ENCODE measurements at regions not wholly inside any gene's neighbourhood (a gene's known extent, or its start where the extent isn't known, plus 50 kb on each side); places are given as distances from the start of the nearest gene placed in this dataset.

- no peak for FAIRE-seq
Measured at GRCh38 chr12:124442772-124443445, 124.5 kb downstream of the NCOR2 start.

- no peak for FAIRE-seq
Measured at GRCh38 chr12:124442281-124442680, 125.1 kb downstream of the NCOR2 start.

GRCh38 chr12:124441443-124442194 is 125.8 kb downstream of the NCOR2 start:
- FAIRE-seq: no peak

- no peak for FAIRE-seq
Measured at GRCh38 chr12:124440841-124441381, 126.5 kb downstream of the NCOR2 start.

- no peak for FAIRE-seq
Measured at GRCh38 chr12:124440031-124440626, 127.3 kb downstream of the NCOR2 start.

GRCh38 chr12:124438437-124439056 is 128.9 kb downstream of the NCOR2 start:
- FAIRE-seq: no peak

- no peak for FAIRE-seq
Measured at GRCh38 chr12:124437617-124438436, 129.6 kb downstream of the NCOR2 start.

- no peak for FAIRE-seq
Measured at GRCh38 chr12:124437121-124437520, 130.3 kb downstream of the NCOR2 start.

GRCh38 chr12:124436366-124436765 is 131.0 kb downstream of the NCOR2 start:
- FAIRE-seq: no peak

- FAIRE-seq: no peak
Measured at GRCh38 chr12:124435806-124436345, 131.5 kb downstream of the NCOR2 start.

- no peak for FAIRE-seq
Measured at GRCh38 chr12:124434951-124435805, 132.2 kb downstream of the NCOR2 start.

GRCh38 chr12:124434354-124434753 is 133.1 kb downstream of the NCOR2 start:
- FAIRE-seq: no peak

- no peak for FAIRE-seq
Measured at GRCh38 chr12:124433879-124434278, 133.5 kb downstream of the NCOR2 start.

GRCh38 chr12:124433147-124433874 is 134.1 kb downstream of the NCOR2 start:
- FAIRE-seq: no peak

- no peak for FAIRE-seq
Measured at GRCh38 chr12:124432376-124432775, 135.0 kb downstream of the NCOR2 start.

- no peak for FAIRE-seq
Measured at GRCh38 chr12:124431971-124432370, 135.4 kb downstream of the NCOR2 start.

GRCh38 chr12:124430491-124430890 is 135.6 kb downstream of the RFLNA start:
- no peak for FAIRE-seq

GRCh38 chr12:124429535-124429934 is 134.6 kb downstream of the RFLNA start:
- FAIRE-seq: no peak

- no peak for FAIRE-seq
Measured at GRCh38 chr12:124428792-124429281, 133.9 kb downstream of the RFLNA start.

Measured in colon (tissue), 2 donors.